B cell (primary cell): ENCODE measurements at regions not wholly inside any gene's neighbourhood (a gene's known extent, or its start where the extent isn't known, plus 50 kb on each side); places are given as distances from the start of the nearest gene placed in this dataset.

Experiments
- ATAC-seq: fragments of 200-7000 bp; cut with Tn5 transposase; one replicate; pipeline ENCODE4 v1.10.0; 2021; ENCODE audit warnings: low read depth, mild to moderate bottlenecking, moderate number of reproducible peaks, moderate library complexity
- CTCF ChIA-PET: fragments of 350-600 bp; sonication (Branson Sonifier 250); formaldehyde crosslinking; loops from one replicate; lab custom pipeline; 2021; ENCODE audit warnings: antibody characterized with exemption, inconsistent platforms; lab: Charles Lee
- POLR2A ChIA-PET: fragments of 350-600 bp; sonication (Branson Sonifier 250); formaldehyde crosslinking; loops from one replicate; lab custom pipeline; 2021; ENCODE audit warnings: antibody characterized with exemption; lab: Charles Lee
- DNase-seq: peaks from one replicate; pipeline ENCODE4 v3.0.0; 2013
- H2AFZ ChIP-seq: 2 replicates; pipeline ENCODE4 v1.6.1; 2012; ENCODE audit warnings: mild to moderate bottlenecking, low read depth, low read length; ENCODE audit not compliant: insufficient read depth, poor library complexity, severe bottlenecking
- H3K27ac ChIP-seq, 2 donors: 1 replicate in 1 of 2; 2 replicates in 1 of 2; pipeline ENCODE4 v1.5.1; 2012 to 2013; ENCODE audit warnings: low read length in 2 of 2, mild to moderate bottlenecking in 2 of 2, moderate library complexity in 1 of 2
- H3K27me3 ChIP-seq, 4 experiments: fragments of 200-600 bp in 1 of 4; sonication (generic) in 1 of 4; replicated peaks in 1 of 4; 1 replicate in 2 of 4; 2 replicates in 2 of 4; pipeline versions ENCODE4 v1.6.1 to v1.7.0; 2013 to 2016; ENCODE audit warnings: low read length in 3 of 4, mild to moderate bottlenecking in 2 of 4, mixed read lengths in 1 of 4, moderate library complexity in 1 of 4; ENCODE audit not compliant: insufficient read depth in 4 of 4, control insufficient read depth in 3 of 4; ENCODE audit errors: control extremely low read depth in 1 of 4
- H3K36me3 ChIP-seq, 2 experiments: replicated peaks in 1 of 2; 1 replicate in 1 of 2; 2 replicates in 1 of 2; pipeline versions ENCODE4 v1.6.1 to v1.7.1; 2013; ENCODE audit warnings: low read length in 1 of 2; ENCODE audit not compliant: insufficient read depth in 2 of 2, control insufficient read depth in 1 of 2; ENCODE audit errors: control extremely low read depth in 1 of 2, extremely low read depth in 1 of 2
- H3K4me1 ChIP-seq, 2 donors: fragments of 200-600 bp in 1 of 2; sonication (generic) in 1 of 2; 1 replicate in 1 of 2; 2 replicates in 1 of 2; pipeline versions ENCODE4 v1.5.1 to v1.6.1; 2013 to 2017; ENCODE audit warnings: low read length in 2 of 2; ENCODE audit not compliant: control insufficient read depth in 2 of 2, insufficient read depth in 2 of 2
- H3K4me2 ChIP-seq: replicated peaks from 2 replicates; pipeline ENCODE3; 2012; ENCODE audit warnings: mild to moderate bottlenecking, low read depth, low read length; ENCODE audit not compliant: poor library complexity, severe bottlenecking
- H3K4me3 ChIP-seq, 5 experiments: fragments of 200-600 bp in 1 of 5; sonication (generic) in 1 of 5; 1 replicate in 3 of 5; 2 replicates in 2 of 5; pipeline versions ENCODE4 v1.5.1 to v1.7.0; 2011 to 2016; ENCODE audit warnings: low read length in 4 of 5, mild to moderate bottlenecking in 4 of 5, low read depth in 2 of 5, control low read depth in 1 of 5, moderate library complexity in 1 of 5; ENCODE audit not compliant: insufficient read depth in 1 of 5; ENCODE audit errors: control extremely low read depth in 1 of 5, extremely low read depth in 1 of 5
- H3K79me2 ChIP-seq: fragments of 200-600 bp; sonication (generic); one replicate; pipeline ENCODE4 v1.6.0; 2016; ENCODE audit warnings: low read length; ENCODE audit not compliant: control insufficient read depth, insufficient read depth
- H3K9ac ChIP-seq: fragments of 200-600 bp; sonication (generic); 2 replicates; pipeline ENCODE4 v1.6.1; 2017; ENCODE audit warnings: mild to moderate bottlenecking, low read length, moderate library complexity
- H3K9me3 ChIP-seq, 3 donors: one replicate each; pipeline versions ENCODE4 v1.6.1 to v1.7.1; 2013; ENCODE audit warnings: low read length in 2 of 3; ENCODE audit not compliant: control insufficient read depth in 2 of 3, insufficient read depth in 1 of 3; ENCODE audit errors: control extremely low read depth in 1 of 3
- H4K20me1 ChIP-seq: 2 replicates; pipeline ENCODE4 v1.6.0; 2012; ENCODE audit warnings: mild to moderate bottlenecking, low read length; ENCODE audit not compliant: insufficient read depth, control insufficient read depth, poor library complexity, severe bottlenecking
- H3K27ac Mint-ChIP-seq: one replicate; pipeline ENCODE4 v1.8.0; 2021; ENCODE audit warnings: mixed read lengths
- H3K27me3 Mint-ChIP-seq: one replicate; pipeline ENCODE4 v1.8.0; 2021; ENCODE audit warnings: mixed read lengths
- H3K4me1 Mint-ChIP-seq: one replicate; pipeline ENCODE4 v1.8.0; 2021; ENCODE audit warnings: mixed read lengths
- H3K4me3 Mint-ChIP-seq: one replicate; pipeline ENCODE4 v1.8.0; 2021; ENCODE audit warnings: mixed read lengths
- H3K9me3 Mint-ChIP-seq: one replicate; pipeline ENCODE4 v1.8.0; 2022; ENCODE audit warnings: mixed read lengths; ENCODE audit not compliant: insufficient read depth
- CTCF ChIP-seq: fragments of 200-600 bp; IDR thresholded peaks from one replicate; pipeline ENCODE4 v1.8.0; 2022; ENCODE audit warnings: antibody characterized with exemption, mild to moderate bottlenecking
- EZH2 ChIP-seq: IDR thresholded peaks from 2 replicates; pipeline ENCODE4 v1.6.1; 2012; ENCODE audit warnings: borderline replicate concordance, low read depth, mild to moderate bottlenecking, moderate library complexity, low read length; ENCODE audit not compliant: insufficient read depth, poor library complexity, severe bottlenecking
- WGBS: methylation state at CpG from one replicate; pipeline ENCODE4 v1.1.5; 2013; ENCODE audit warnings: missing lambda C conversion rate; ENCODE audit not compliant: insufficient coverage; 5-methylcytosine and 5-hydroxymethylcytosine counted together
- intact Hi-C: fragments of 100-400 bp; cut with micrococcal nuclease; formaldehyde crosslinking; loops from one replicate; pipeline ENCODE4 v1.10.0; 2022

GRCh38 chr13:90308249-90308648 is 1039.2 kb upstream of the MIR17HG start:
- no peaks in the 10 kb centered on the region for H3K4me1 Mint-ChIP-seq
- H3K9me3 Mint-ChIP-seq: peaks cover 7% of the 10 kb centered on the region
- intact Hi-C loops: no loop called here
- ChIA-PET CTCF (no interaction called here), POLR2A (no interaction called here)
- H3K4me2 ChIP-seq: no peak overlapping the region
- DNase-seq (no peak), ATAC-seq (no peak)
- H3K4me3 Mint-ChIP-seq: no peak overlapping the region
- no peaks in the 10 kb centered on the region for H4K20me1 ChIP-seq
- TF ChIP-seq EZH2: no peak
- no peak for TF ChIP-seq CTCF
- no peak overlapping the region for H3K4me3 ChIP-seq
- no peak overlapping the region for H3K27ac Mint-ChIP-seq
- no peaks in the 10 kb centered on the region for H3K4me1 ChIP-seq
- no peaks in the 10 kb centered on the region for H3K27me3 ChIP-seq
- no peak overlapping the region for H3K9ac ChIP-seq
- H3K27me3 Mint-ChIP-seq: no peaks in the 10 kb centered on the region
- no peak overlapping the region for H2AFZ ChIP-seq
- no peaks in the 10 kb centered on the region for H3K36me3 ChIP-seq
- no peak overlapping the region for H3K27ac ChIP-seq
- no peaks in the 10 kb centered on the region for H3K9me3 ChIP-seq
- H3K79me2 ChIP-seq: no peaks in the 10 kb centered on the region

GRCh38 chr13:90311929-90312328 is 1035.6 kb upstream of the MIR17HG start:
- DNase-seq (no peak), ATAC-seq (no peak)
- Mint-ChIP-seq H3K9me3 (peaks cover 6% of the 10 kb centered on the region), H3K27me3 (no peaks in the 10 kb centered on the region), H3K4me1 (no peaks in the 10 kb centered on the region), H3K27ac (no peak overlapping the region), H3K4me3 (no peak overlapping the region)
- Histone ChIP-seq H3K9ac (no peak overlapping the region), H3K27me3 (no peaks in the 10 kb centered on the region), H2AFZ (no peak overlapping the region), H3K27ac (no peak overlapping the region), H3K4me3 (no peak overlapping the region), H3K4me1 (no peaks in the 10 kb centered on the region), H4K20me1 (no peaks in the 10 kb centered on the region), H3K9me3 (no peaks in the 10 kb centered on the region), H3K79me2 (no peaks in the 10 kb centered on the region), H3K4me2 (no peak overlapping the region), H3K36me3 (no peaks in the 10 kb centered on the region)
- ChIA-PET POLR2A (no interaction called here), CTCF (no interaction called here)
- TF ChIP-seq CTCF (no peak), EZH2 (no peak)
- intact Hi-C loops: no loop called here
- 94% methylated on average over 6 of the region's 7 CpGs for WGBS
